PFSK-1 (cell line): ENCODE measurements at regions not wholly inside any gene's neighbourhood (a gene's known extent, or its start where the extent isn't known, plus 50 kb on each side); places are given as distances from the start of the nearest gene placed in this dataset.
A peak's percentile ranks its signal among the peaks of the same experiment; 100 is the strongest.

Source experiments
- FOXP2 ChIP-seq: optimal IDR thresholded peaks from 2 replicates; pipeline ENCODE3; 2011; ENCODE audit warnings: borderline replicate concordance, control low read depth, inconsistent platforms; ENCODE audit not compliant: insufficient read depth; ENCODE audit errors: extremely low read length, extremely low read depth
- POLR2AphosphoS5 ChIP-seq: IDR thresholded peaks from 2 replicates; pipeline ENCODE4 v1.6.1; 2012; ENCODE audit warnings: low read depth, mild to moderate bottlenecking, control low read depth, low read length, moderate library complexity
- REST ChIP-seq, 2 experiments: IDR thresholded peaks; 2 replicates each; pipeline versions ENCODE4 v1.6.1 to v1.8.0; 2011 to 2012; ENCODE audit warnings: low read depth in 2 of 2, low read length in 2 of 2, control low read depth in 1 of 2, inconsistent platforms in 1 of 2, mild to moderate bottlenecking in 1 of 2, moderate library complexity in 1 of 2; ENCODE audit not compliant: insufficient read depth in 1 of 2
- SIN3A ChIP-seq: IDR thresholded peaks from 2 replicates; pipeline ENCODE4 v1.6.1; 2012; ENCODE audit warnings: mild to moderate bottlenecking, low read length, moderate library complexity, borderline replicate concordance; ENCODE audit not compliant: insufficient read depth
- TAF1 ChIP-seq: IDR thresholded peaks from 2 replicates; pipeline ENCODE4 v1.6.1; 2012; ENCODE audit warnings: low read length, control low read depth, borderline replicate concordance; ENCODE audit not compliant: insufficient read depth

- TF ChIP-seq TAF1 (peak; percentile 42; the same call in 1 of the 2 replicates), FOXP2 (peak; percentile 80), SIN3A (peak; percentile 98), POLR2AphosphoS5 (peak; percentile 66), REST (IDR thresholded peaks at IDR 0.05; ENCODE audit: insufficient read depth in 1 of 2, low read depth in 2 of 2, low read length in 2 of 2) (peak in 1 of 2 experiments; percentile 73; a peak in 2 of 4 replicates)
Observed at GRCh38 chr4:128461291-128462102, 173.9 kb upstream of the PGRMC2 start.

GRCh38 chr4:128459547-128459946 is 171.9 kb upstream of the PGRMC2 start:
- TF ChIP-seq SIN3A = no peak
- no peak for TF ChIP-seq TAF1
- no peak for TF ChIP-seq REST (IDR thresholded peaks at IDR 0.05; ENCODE audit: insufficient read depth in 1 of 2, low read depth in 2 of 2, low read length in 2 of 2)
- TF ChIP-seq FOXP2 = no peak
- TF ChIP-seq POLR2AphosphoS5 = no peak

- TF ChIP-seq FOXP2 = no peak
- no peak for TF ChIP-seq SIN3A
- no peak for TF ChIP-seq POLR2AphosphoS5
- no peak for TF ChIP-seq TAF1
- TF ChIP-seq REST (IDR thresholded peaks at IDR 0.05; ENCODE audit: insufficient read depth in 1 of 2, low read depth in 2 of 2, low read length in 2 of 2) = no peak
Observed at GRCh38 chr4:128458816-128459215, 171.2 kb upstream of the PGRMC2 start.

- TF ChIP-seq FOXP2 = no peak
- no peak for TF ChIP-seq REST (IDR thresholded peaks at IDR 0.05; ENCODE audit: insufficient read depth in 1 of 2, low read depth in 2 of 2, low read length in 2 of 2)
- no peak for TF ChIP-seq POLR2AphosphoS5
- TF ChIP-seq SIN3A = no peak
- TF ChIP-seq TAF1 = no peak
Observed at GRCh38 chr4:128457726-128458125, 170.1 kb upstream of the PGRMC2 start.

GRCh38 chr4:128456171-128456570 is 168.6 kb upstream of the PGRMC2 start:
- TF ChIP-seq FOXP2 (no peak), POLR2AphosphoS5 (no peak), TAF1 (no peak), REST (IDR thresholded peaks at IDR 0.05; ENCODE audit: insufficient read depth in 1 of 2, low read depth in 2 of 2, low read length in 2 of 2) (no peak), SIN3A (no peak)
